GM23338 (cell line): ENCODE measurements at regions not wholly inside any gene's neighbourhood (a gene's known extent, or its start where the extent isn't known, plus 50 kb on each side); places are given as distances from the start of the nearest gene placed in this dataset.

ENCODE experiments used
- ATAC-seq: fragments of 200-7000 bp; cut with Tn5 transposase; 3 replicates; pipeline ENCODE4 v1.9.1; 2020
- DNase-seq: peaks from one replicate; pipeline ENCODE4 v3.0.0-alpha.2; 2015; ENCODE audit warnings: low spot score
- H2AFZ ChIP-seq: fragments of 200-600 bp; sonication (generic); 2 replicates; pipeline ENCODE4 v1.8.0; 2016; ENCODE audit warnings: antibody characterized with exemption, mild to moderate bottlenecking, moderate library complexity
- H3F3A ChIP-seq: fragments of 200-600 bp; sonication (generic); replicated peaks from 2 replicates; pipeline ENCODE4 v1.8.0; 2017; ENCODE audit warnings: antibody characterized with exemption, mixed run types, low read depth
- H3K27ac ChIP-seq: fragments of 200-600 bp; sonication (generic); 2 replicates; pipeline ENCODE4 v1.6.1; 2016; ENCODE audit warnings: low read depth
- H3K27me3 ChIP-seq: fragments of 200-600 bp; sonication (generic); 2 replicates; pipeline ENCODE4 v1.8.0; 2016; ENCODE audit warnings: mild to moderate bottlenecking, mixed run types, moderate library complexity; ENCODE audit not compliant: insufficient read depth
- H3K36me3 ChIP-seq: fragments of 200-600 bp; sonication (generic); 2 replicates; pipeline ENCODE4 v1.8.0; 2016; ENCODE audit warnings: mild to moderate bottlenecking; ENCODE audit not compliant: insufficient read depth
- H3K4me1 ChIP-seq: fragments of 200-600 bp; sonication (generic); 2 replicates; pipeline ENCODE4 v1.8.0; 2016; ENCODE audit warnings: mild to moderate bottlenecking, moderate library complexity; ENCODE audit not compliant: insufficient read depth
- H3K4me2 ChIP-seq: fragments of 200-600 bp; sonication (generic); 2 replicates; pipeline ENCODE4 v1.7.1; 2017; ENCODE audit warnings: mixed run types
- H3K4me3 ChIP-seq: fragments of 200-600 bp; sonication (generic); 2 replicates; pipeline ENCODE4 v1.6.1; 2016; ENCODE audit warnings: mixed run types
- H3K79me2 ChIP-seq: fragments of 200-600 bp; sonication (generic); replicated peaks from 2 replicates; pipeline ENCODE4 v1.8.0; 2017; ENCODE audit warnings: mild to moderate bottlenecking; ENCODE audit not compliant: insufficient read depth
- H3K9me2 ChIP-seq: fragments of 200-600 bp; sonication (generic); 2 replicates; pipeline ENCODE4 v1.8.0; 2017; ENCODE audit not compliant: insufficient read depth
- H4K20me1 ChIP-seq: fragments of 200-600 bp; sonication (generic); replicated peaks from 2 replicates; pipeline ENCODE4 v1.8.0; 2017; ENCODE audit warnings: mild to moderate bottlenecking; ENCODE audit not compliant: insufficient read depth
- H3K27ac Mint-ChIP-seq: 2 replicates; pipeline ENCODE4 v1.8.0; 2020; ENCODE audit warnings: inconsistent platforms, mild to moderate bottlenecking, moderate library complexity, mixed read lengths
- H3K27me3 Mint-ChIP-seq: 3 replicates; pipeline ENCODE4 v1.8.0; 2022; ENCODE audit warnings: low read depth, mild to moderate bottlenecking, moderate library complexity, mixed read lengths, inconsistent platforms; ENCODE audit not compliant: insufficient read depth, poor library complexity
- H3K36me3 Mint-ChIP-seq: 3 replicates; pipeline ENCODE4 v1.8.0; 2021; ENCODE audit warnings: low read depth, mild to moderate bottlenecking, inconsistent platforms, moderate library complexity, mixed read lengths
- H3K4me1 Mint-ChIP-seq: 3 replicates; pipeline ENCODE4 v1.8.0; 2020; ENCODE audit warnings: mild to moderate bottlenecking, inconsistent platforms, mixed read lengths
- H3K4me3 Mint-ChIP-seq: 3 replicates; pipeline ENCODE4 v1.8.0; 2021; ENCODE audit warnings: moderate library complexity, mild to moderate bottlenecking, inconsistent platforms, mixed read lengths
- H3K9me3 Mint-ChIP-seq: 3 replicates; pipeline ENCODE4 v1.8.0; 2020; ENCODE audit warnings: moderate library complexity, mild to moderate bottlenecking, inconsistent platforms, mixed read lengths
- CREB1 ChIP-seq: fragments of 250-450 bp; sonication (Bioruptor Pico); IDR thresholded peaks from 2 replicates; pipeline ENCODE4 v1.5.0; 2020; ENCODE audit warnings: low read depth, mild to moderate bottlenecking, moderate library complexity
- EZH2 ChIP-seq: fragments of 200-600 bp; sonication (generic); IDR thresholded peaks from one replicate; pipeline ENCODE4 v1.8.0; 2017; ENCODE audit warnings: antibody characterized with exemption, mild to moderate bottlenecking, low read depth; ENCODE audit not compliant: unreplicated experiment
- EZH2phosphoT487 ChIP-seq: fragments of 200-600 bp; sonication (generic); IDR thresholded peaks from one replicate; pipeline ENCODE4 v1.8.1; 2018; ENCODE audit warnings: antibody characterized with exemption; ENCODE audit not compliant: unreplicated experiment
- JUNB ChIP-seq: IDR thresholded peaks from one replicate; pipeline ENCODE4 v1.6.1; 2016; ENCODE audit warnings: antibody characterized with exemption; ENCODE audit not compliant: unreplicated experiment
- NANOG ChIP-seq: IDR thresholded peaks from 2 replicates; pipeline ENCODE4 v1.6.1; 2016; ENCODE audit warnings: antibody characterized with exemption, borderline replicate concordance
- POLR2AphosphoS5 ChIP-seq: IDR thresholded peaks from 2 replicates; pipeline ENCODE4 v1.6.1; 2016; ENCODE audit warnings: antibody characterized with exemption, low read depth
- STAT1 ChIP-seq: IDR thresholded peaks from one replicate; pipeline ENCODE4 v1.6.1; 2016; ENCODE audit warnings: antibody characterized with exemption; ENCODE audit not compliant: unreplicated experiment
- ZNF114 ChIP-seq: fragments of 250-450 bp; sonication (Bioruptor Pico); IDR thresholded peaks from 2 replicates; pipeline ENCODE4 v1.5.0; 2020; ENCODE audit warnings: mild to moderate bottlenecking, moderate library complexity
- ZNF331 ChIP-seq: fragments of 250-450 bp; sonication (Bioruptor Pico); IDR thresholded peaks from 2 replicates; pipeline ENCODE4 v1.5.0; 2020; ENCODE audit warnings: low read depth, mild to moderate bottlenecking, moderate library complexity
- TF ChIP-seq, protein P1 (sequence below): IDR thresholded peaks from one replicate; pipeline ENCODE4 v1.6.1; 2018; ENCODE audit warnings: antibody characterized with exemption; ENCODE audit not compliant: unreplicated experiment
- TF ChIP-seq, protein P2 (sequence below): IDR thresholded peaks from 2 replicates; pipeline ENCODE4 v1.6.1; 2016; ENCODE audit warnings: antibody characterized with exemption
- TF ChIP-seq, protein P3 (sequence below): fragments of 250-450 bp; sonication (Bioruptor Pico); IDR thresholded peaks from 2 replicates; pipeline ENCODE4 v1.5.0; 2020; ENCODE audit warnings: mild to moderate bottlenecking, moderate library complexity
- TF ChIP-seq, protein P4 (sequence below), 2 experiments: fragments of 200-600 bp in 1 of 2; sonication (generic) in 1 of 2; conservative IDR thresholded peaks; 2 replicates each; pipeline versions ENCODE4 v1.5.1 to v1.6.1; 2016 to 2017; ENCODE audit warnings: antibody characterized with exemption in 2 of 2, low read depth in 2 of 2, mild to moderate bottlenecking in 2 of 2, moderate library complexity in 1 of 2

DNA sequence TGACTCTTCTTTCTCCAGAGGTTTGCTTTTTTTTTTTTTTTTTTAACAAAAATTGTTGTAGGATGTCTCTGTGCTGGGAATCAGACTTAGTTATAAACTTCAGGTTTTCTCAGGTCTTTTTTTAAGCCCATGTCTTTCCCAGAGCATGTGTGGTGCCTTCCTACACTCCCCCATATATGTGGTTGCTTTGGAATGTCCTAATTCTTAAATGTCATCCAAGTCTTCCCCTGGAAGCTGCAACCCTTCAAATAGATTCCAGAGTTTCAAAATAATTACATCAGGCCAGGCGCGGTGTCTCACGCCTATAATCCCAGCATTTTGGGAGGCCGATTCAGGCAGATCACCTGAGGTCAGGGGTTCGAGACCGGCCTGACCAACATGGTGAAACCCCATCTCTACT is 73.2 kb upstream of the FAM120A start:
- H3K36me3 ChIP-seq = no peaks in the 10 kb centered on the region
- H3K4me2 ChIP-seq = no peak overlapping the region
- H3K27ac ChIP-seq = no peak overlapping the region
- H3K27me3 ChIP-seq = no peaks in the 10 kb centered on the region
- H3K79me2 ChIP-seq = no peaks in the 10 kb centered on the region
- Mint-ChIP-seq H3K36me3 (no peaks in the 10 kb centered on the region), H3K27me3 (no peaks in the 10 kb centered on the region), H3K4me1 (peaks cover 3% of the 10 kb centered on the region; the same call in 1 of the 3 replicates), H3K9me3 (no peaks in the 10 kb centered on the region), H3K4me3 (no peak overlapping the region), H3K27ac (no peak overlapping the region)
- no peak overlapping the region for H3K4me3 ChIP-seq
- no peaks in the 10 kb centered on the region for H3K9me2 ChIP-seq
- DNase-seq (no peak), ATAC-seq (no peak)
- no peaks in the 10 kb centered on the region for H3K4me1 ChIP-seq
- no peaks in the 10 kb centered on the region for H3F3A ChIP-seq
- H4K20me1 ChIP-seq = no peaks in the 10 kb centered on the region
- no peak overlapping the region for H2AFZ ChIP-seq
- TF ChIP-seq EZH2phosphoT487 = no peak
- TF ChIP-seq JUNB = no peak
- no peak for TF ChIP-seq POLR2AphosphoS5
- TF ChIP-seq, protein P1, sequence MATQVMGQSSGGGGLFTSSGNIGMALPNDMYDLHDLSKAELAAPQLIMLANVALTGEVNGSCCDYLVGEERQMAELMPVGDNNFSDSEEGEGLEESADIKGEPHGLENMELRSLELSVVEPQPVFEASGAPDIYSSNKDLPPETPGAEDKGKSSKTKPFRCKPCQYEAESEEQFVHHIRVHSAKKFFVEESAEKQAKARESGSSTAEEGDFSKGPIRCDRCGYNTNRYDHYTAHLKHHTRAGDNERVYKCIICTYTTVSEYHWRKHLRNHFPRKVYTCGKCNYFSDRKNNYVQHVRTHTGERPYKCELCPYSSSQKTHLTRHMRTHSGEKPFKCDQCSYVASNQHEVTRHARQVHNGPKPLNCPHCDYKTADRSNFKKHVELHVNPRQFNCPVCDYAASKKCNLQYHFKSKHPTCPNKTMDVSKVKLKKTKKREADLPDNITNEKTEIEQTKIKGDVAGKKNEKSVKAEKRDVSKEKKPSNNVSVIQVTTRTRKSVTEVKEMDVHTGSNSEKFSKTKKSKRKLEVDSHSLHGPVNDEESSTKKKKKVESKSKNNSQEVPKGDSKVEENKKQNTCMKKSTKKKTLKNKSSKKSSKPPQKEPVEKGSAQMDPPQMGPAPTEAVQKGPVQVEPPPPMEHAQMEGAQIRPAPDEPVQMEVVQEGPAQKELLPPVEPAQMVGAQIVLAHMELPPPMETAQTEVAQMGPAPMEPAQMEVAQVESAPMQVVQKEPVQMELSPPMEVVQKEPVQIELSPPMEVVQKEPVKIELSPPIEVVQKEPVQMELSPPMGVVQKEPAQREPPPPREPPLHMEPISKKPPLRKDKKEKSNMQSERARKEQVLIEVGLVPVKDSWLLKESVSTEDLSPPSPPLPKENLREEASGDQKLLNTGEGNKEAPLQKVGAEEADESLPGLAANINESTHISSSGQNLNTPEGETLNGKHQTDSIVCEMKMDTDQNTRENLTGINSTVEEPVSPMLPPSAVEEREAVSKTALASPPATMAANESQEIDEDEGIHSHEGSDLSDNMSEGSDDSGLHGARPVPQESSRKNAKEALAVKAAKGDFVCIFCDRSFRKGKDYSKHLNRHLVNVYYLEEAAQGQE = no peak
- TF ChIP-seq, protein P2, sequence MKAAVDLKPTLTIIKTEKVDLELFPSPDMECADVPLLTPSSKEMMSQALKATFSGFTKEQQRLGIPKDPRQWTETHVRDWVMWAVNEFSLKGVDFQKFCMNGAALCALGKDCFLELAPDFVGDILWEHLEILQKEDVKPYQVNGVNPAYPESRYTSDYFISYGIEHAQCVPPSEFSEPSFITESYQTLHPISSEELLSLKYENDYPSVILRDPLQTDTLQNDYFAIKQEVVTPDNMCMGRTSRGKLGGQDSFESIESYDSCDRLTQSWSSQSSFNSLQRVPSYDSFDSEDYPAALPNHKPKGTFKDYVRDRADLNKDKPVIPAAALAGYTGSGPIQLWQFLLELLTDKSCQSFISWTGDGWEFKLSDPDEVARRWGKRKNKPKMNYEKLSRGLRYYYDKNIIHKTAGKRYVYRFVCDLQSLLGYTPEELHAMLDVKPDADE = no peak
- no peak for TF ChIP-seq NANOG
- no peak for TF ChIP-seq EZH2
- TF ChIP-seq, protein P3, sequence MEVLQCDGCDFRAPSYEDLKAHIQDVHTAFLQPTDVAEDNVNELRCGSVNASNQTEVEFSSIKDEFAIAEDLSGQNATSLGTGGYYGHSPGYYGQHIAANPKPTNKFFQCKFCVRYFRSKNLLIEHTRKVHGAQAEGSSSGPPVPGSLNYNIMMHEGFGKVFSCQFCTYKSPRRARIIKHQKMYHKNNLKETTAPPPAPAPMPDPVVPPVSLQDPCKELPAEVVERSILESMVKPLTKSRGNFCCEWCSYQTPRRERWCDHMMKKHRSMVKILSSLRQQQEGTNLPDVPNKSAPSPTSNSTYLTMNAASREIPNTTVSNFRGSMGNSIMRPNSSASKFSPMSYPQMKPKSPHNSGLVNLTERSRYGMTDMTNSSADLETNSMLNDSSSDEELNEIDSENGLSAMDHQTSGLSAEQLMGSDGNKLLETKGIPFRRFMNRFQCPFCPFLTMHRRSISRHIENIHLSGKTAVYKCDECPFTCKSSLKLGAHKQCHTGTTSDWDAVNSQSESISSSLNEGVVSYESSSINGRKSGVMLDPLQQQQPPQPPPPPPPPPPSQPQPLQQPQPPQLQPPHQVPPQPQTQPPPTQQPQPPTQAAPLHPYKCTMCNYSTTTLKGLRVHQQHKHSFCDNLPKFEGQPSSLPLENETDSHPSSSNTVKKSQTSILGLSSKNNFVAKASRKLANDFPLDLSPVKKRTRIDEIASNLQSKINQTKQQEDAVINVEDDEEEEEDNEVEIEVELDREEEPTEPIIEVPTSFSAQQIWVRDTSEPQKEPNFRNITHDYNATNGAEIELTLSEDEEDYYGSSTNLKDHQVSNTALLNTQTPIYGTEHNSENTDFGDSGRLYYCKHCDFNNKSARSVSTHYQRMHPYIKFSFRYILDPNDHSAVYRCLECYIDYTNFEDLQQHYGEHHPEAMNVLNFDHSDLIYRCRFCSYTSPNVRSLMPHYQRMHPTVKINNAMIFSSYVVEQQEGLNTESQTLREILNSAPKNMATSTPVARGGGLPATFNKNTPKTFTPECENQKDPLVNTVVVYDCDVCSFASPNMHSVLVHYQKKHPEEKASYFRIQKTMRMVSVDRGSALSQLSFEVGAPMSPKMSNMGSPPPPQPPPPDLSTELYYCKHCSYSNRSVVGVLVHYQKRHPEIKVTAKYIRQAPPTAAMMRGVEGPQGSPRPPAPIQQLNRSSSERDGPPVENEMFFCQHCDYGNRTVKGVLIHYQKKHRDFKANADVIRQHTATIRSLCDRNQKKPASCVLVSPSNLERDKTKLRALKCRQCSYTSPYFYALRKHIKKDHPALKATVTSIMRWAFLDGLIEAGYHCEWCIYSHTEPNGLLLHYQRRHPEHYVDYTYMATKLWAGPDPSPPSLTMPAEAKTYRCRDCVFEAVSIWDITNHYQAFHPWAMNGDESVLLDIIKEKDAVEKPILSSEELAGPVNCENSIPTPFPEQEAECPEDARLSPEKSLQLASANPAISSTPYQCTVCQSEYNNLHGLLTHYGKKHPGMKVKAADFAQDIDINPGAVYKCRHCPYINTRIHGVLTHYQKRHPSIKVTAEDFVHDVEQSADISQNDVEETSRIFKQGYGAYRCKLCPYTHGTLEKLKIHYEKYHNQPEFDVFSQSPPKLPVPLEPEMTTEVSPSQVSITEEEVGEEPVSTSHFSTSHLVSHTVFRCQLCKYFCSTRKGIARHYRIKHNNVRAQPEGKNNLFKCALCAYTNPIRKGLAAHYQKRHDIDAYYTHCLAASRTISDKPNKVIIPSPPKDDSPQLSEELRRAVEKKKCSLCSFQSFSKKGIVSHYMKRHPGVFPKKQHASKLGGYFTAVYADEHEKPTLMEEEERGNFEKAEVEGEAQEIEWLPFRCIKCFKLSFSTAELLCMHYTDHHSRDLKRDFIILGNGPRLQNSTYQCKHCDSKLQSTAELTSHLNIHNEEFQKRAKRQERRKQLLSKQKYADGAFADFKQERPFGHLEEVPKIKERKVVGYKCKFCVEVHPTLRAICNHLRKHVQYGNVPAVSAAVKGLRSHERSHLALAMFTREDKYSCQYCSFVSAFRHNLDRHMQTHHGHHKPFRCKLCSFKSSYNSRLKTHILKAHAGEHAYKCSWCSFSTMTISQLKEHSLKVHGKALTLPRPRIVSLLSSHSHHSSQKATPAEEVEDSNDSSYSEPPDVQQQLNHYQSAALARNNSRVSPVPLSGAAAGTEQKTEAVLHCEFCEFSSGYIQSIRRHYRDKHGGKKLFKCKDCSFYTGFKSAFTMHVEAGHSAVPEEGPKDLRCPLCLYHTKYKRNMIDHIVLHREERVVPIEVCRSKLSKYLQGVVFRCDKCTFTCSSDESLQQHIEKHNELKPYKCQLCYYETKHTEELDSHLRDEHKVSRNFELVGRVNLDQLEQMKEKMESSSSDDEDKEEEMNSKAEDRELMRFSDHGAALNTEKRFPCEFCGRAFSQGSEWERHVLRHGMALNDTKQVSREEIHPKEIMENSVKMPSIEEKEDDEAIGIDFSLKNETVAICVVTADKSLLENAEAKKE (CRISPR knock-in tag) = no peak
- TF ChIP-seq, protein P4, sequence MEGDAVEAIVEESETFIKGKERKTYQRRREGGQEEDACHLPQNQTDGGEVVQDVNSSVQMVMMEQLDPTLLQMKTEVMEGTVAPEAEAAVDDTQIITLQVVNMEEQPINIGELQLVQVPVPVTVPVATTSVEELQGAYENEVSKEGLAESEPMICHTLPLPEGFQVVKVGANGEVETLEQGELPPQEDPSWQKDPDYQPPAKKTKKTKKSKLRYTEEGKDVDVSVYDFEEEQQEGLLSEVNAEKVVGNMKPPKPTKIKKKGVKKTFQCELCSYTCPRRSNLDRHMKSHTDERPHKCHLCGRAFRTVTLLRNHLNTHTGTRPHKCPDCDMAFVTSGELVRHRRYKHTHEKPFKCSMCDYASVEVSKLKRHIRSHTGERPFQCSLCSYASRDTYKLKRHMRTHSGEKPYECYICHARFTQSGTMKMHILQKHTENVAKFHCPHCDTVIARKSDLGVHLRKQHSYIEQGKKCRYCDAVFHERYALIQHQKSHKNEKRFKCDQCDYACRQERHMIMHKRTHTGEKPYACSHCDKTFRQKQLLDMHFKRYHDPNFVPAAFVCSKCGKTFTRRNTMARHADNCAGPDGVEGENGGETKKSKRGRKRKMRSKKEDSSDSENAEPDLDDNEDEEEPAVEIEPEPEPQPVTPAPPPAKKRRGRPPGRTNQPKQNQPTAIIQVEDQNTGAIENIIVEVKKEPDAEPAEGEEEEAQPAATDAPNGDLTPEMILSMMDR (conservative IDR thresholded peaks at IDR 0.05; ENCODE audit: low read depth in 2 of 2) = no peak
- TF ChIP-seq STAT1 = no peak
- TF ChIP-seq ZNF114 = no peak
- TF ChIP-seq ZNF331 = no peak
- TF ChIP-seq CREB1 = no peak
